MM.1S (cell line): ENCODE measurements at regions not wholly inside any gene's neighbourhood (a gene's known extent, or its start where the extent isn't known, plus 50 kb on each side); places are given as distances from the start of the nearest gene placed in this dataset.

Source experiments
- DNase-seq: peaks from one replicate; pipeline ENCODE4 v3.0.0-alpha.2; 2015
- H2AFZ ChIP-seq: fragments of 300-600 bp; sonication (generic); 2 replicates; pipeline ENCODE4 v1.6.0; 2016; ENCODE audit warnings: antibody characterized with exemption, low read length
- H3F3A ChIP-seq: fragments of 300-600 bp; sonication (generic); 2 replicates; pipeline ENCODE4 v1.6.1; 2016; ENCODE audit warnings: mild to moderate bottlenecking, antibody characterized with exemption, low read length, moderate library complexity, mixed read lengths; ENCODE audit not compliant: insufficient read depth
- H3K27ac ChIP-seq: fragments of 300-600 bp; sonication (generic); 2 replicates; pipeline ENCODE4 v1.5.1; 2016; ENCODE audit warnings: mild to moderate bottlenecking, low read length
- H3K27me3 ChIP-seq: fragments of 300-600 bp; sonication (generic); replicated peaks from 2 replicates; pipeline ENCODE4 v1.6.0; 2016; ENCODE audit warnings: low read length; ENCODE audit not compliant: insufficient read depth
- H3K36me3 ChIP-seq: fragments of 300-600 bp; sonication (generic); replicated peaks from 2 replicates; pipeline ENCODE4 v1.6.1; 2016; ENCODE audit warnings: mild to moderate bottlenecking, low read length, mixed read lengths; ENCODE audit not compliant: insufficient read depth
- H3K4me1 ChIP-seq: fragments of 300-600 bp; sonication (generic); 2 replicates; pipeline ENCODE4 v1.6.1; 2016; ENCODE audit warnings: low read length, mixed read lengths
- H3K4me2 ChIP-seq: fragments of 300-600 bp; sonication (generic); 2 replicates; pipeline ENCODE4 v1.6.0; 2016; ENCODE audit warnings: low read depth, low read length
- H3K4me3 ChIP-seq: fragments of 300-600 bp; sonication (generic); 2 replicates; pipeline ENCODE4 v1.5.1; 2016; ENCODE audit warnings: low read length, mixed read lengths
- H3K79me2 ChIP-seq: fragments of 300-600 bp; sonication (generic); 2 replicates; pipeline ENCODE4 v1.6.1; 2016; ENCODE audit warnings: mixed run types, low read length, mixed read lengths
- H3K9ac ChIP-seq: fragments of 300-600 bp; sonication (generic); 2 replicates; pipeline ENCODE4 v1.6.1; 2016; ENCODE audit warnings: low read length, mixed read lengths
- H3K9me2 ChIP-seq: fragments of 300-600 bp; sonication (generic); replicated peaks from 2 replicates; pipeline ENCODE4 v1.6.1; 2016; ENCODE audit warnings: mild to moderate bottlenecking, low read length, mixed read lengths; ENCODE audit not compliant: insufficient read depth
- H3K9me3 ChIP-seq: fragments of 300-600 bp; sonication (generic); replicated peaks from 2 replicates; pipeline ENCODE4 v1.6.1; 2016; ENCODE audit warnings: mild to moderate bottlenecking, low read length, mixed read lengths; ENCODE audit not compliant: insufficient read depth
- H4K20me1 ChIP-seq: fragments of 300-600 bp; sonication (generic); 2 replicates; pipeline ENCODE4 v1.6.1; 2016; ENCODE audit warnings: mild to moderate bottlenecking, low read length, moderate library complexity, mixed read lengths; ENCODE audit not compliant: insufficient read depth
- EZH2 ChIP-seq: fragments of 300-600 bp; sonication (generic); optimal IDR thresholded peaks from 2 replicates; pipeline ENCODE3; 2017; ENCODE audit warnings: low read depth, mild to moderate bottlenecking, antibody characterized with exemption, low read length, mixed read lengths
- EZH2phosphoT487 ChIP-seq: fragments of 300-600 bp; sonication (generic); IDR thresholded peaks from 2 replicates; pipeline ENCODE4 v1.6.1; 2018; ENCODE audit warnings: antibody characterized with exemption, low read length
- TF ChIP-seq, protein P1 (sequence below): fragments of 300-600 bp; sonication (generic); IDR thresholded peaks from 2 replicates; pipeline ENCODE4 v1.5.1; 2016; ENCODE audit warnings: antibody characterized with exemption, low read length, mixed read lengths

DNA sequence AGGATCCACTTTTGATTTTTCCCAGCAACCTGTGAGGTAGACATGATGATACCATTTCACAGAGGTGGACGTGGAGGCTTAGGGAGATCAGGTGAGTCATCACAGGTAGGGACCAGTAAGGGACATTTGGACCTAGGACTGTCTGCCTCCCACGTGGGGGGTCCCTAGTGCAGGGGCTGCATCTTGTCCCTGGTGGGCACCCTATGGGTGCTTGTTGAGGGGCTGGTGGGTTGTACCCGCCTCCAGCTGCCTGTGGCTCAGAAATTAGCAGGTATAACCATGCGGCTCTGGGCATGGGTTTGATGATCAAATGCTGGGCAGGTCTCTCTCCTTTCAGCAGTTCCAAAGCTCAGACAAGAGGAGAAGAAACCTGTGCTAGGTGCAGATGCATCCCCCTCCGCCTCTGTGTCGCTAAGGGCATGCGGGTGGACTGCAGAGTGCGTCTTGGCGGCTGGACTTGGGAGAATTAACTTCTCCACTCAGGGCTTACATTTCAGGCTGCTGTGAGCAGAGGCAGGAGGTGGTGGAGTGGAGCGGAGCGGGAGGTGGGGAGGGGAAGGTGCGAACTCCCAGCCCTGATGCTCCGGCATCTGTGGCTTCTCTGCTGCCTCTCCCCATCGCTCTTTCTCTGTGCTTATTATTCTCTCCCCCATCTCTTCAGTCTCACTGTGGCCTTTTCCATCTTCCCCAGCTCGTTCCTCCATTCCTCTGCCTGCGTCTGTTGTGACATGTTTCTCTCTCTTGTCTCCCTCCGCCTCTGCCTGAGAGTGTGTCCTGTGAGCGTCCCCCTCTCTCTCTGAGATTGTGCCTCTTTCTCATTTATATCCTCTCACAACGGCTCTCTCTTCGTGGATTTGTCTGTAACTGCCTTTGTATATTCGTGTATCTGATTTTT, 146.8 kb downstream of the PTPRU start:
- TF ChIP-seq EZH2phosphoT487: no peak
- Histone ChIP-seq H3K9me2 (no peaks in the 10 kb centered on the region), H3K4me1 (no peaks in the 10 kb centered on the region), H3K4me3 (no peak overlapping the region), H3K79me2 (no peaks in the 10 kb centered on the region), H3K4me2 (no peak overlapping the region), H3K27me3 (peaks cover 82% of the 10 kb centered on the region), H3K9ac (no peak overlapping the region), H3K27ac (no peak overlapping the region), H4K20me1 (no peaks in the 10 kb centered on the region), H3K36me3 (no peaks in the 10 kb centered on the region), H3F3A (no peaks in the 10 kb centered on the region), H2AFZ (no peak overlapping the region), H3K9me3 (no peaks in the 10 kb centered on the region)
- no peak for DNase-seq

- H3K4me2 ChIP-seq: no peak overlapping the region
- H3K4me1 ChIP-seq: no peaks in the 10 kb centered on the region
- H3K9me3 ChIP-seq: no peaks in the 10 kb centered on the region
- H2AFZ ChIP-seq: no peak overlapping the region
- no peaks in the 10 kb centered on the region for H3K79me2 ChIP-seq
- H3K36me3 ChIP-seq: no peaks in the 10 kb centered on the region
- H3K9me2 ChIP-seq: no peaks in the 10 kb centered on the region
- no peaks in the 10 kb centered on the region for H3F3A ChIP-seq
- H4K20me1 ChIP-seq: no peaks in the 10 kb centered on the region
- no peak for DNase-seq
- TF ChIP-seq, protein P1, sequence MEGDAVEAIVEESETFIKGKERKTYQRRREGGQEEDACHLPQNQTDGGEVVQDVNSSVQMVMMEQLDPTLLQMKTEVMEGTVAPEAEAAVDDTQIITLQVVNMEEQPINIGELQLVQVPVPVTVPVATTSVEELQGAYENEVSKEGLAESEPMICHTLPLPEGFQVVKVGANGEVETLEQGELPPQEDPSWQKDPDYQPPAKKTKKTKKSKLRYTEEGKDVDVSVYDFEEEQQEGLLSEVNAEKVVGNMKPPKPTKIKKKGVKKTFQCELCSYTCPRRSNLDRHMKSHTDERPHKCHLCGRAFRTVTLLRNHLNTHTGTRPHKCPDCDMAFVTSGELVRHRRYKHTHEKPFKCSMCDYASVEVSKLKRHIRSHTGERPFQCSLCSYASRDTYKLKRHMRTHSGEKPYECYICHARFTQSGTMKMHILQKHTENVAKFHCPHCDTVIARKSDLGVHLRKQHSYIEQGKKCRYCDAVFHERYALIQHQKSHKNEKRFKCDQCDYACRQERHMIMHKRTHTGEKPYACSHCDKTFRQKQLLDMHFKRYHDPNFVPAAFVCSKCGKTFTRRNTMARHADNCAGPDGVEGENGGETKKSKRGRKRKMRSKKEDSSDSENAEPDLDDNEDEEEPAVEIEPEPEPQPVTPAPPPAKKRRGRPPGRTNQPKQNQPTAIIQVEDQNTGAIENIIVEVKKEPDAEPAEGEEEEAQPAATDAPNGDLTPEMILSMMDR: no peak
- TF ChIP-seq EZH2 (no peak), EZH2phosphoT487 (no peak)
- H3K9ac ChIP-seq: no peak overlapping the region
- no peak overlapping the region for H3K27ac ChIP-seq
- no peak overlapping the region for H3K4me3 ChIP-seq
- peaks cover 80% of the 10 kb centered on the region for H3K27me3 ChIP-seq
Observed at GRCh38 chr1:29381426-29381825, 145.1 kb downstream of the PTPRU start.

DNA sequence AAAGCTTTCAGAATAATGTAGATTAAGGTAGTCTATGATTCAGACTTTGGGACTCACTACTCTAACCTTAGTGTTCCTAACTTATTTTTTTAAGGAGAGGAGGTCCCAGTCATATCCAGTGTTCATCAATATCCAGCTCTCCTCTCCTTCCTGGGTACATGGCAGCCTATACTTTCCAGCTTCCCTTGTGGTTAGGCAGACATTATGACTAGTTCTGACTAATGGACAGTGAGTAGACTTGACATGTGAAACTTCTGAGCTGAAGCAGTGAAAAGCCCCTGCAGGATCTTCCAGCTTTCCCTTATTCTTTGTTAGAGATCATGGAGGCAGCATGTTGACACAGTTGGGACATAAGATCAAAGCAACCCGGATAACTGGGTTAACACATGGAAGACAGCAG, 144.2 kb downstream of the PTPRU start:
- Histone ChIP-seq H3K9ac (no peak overlapping the region), H2AFZ (no peak overlapping the region), H3K4me1 (no peaks in the 10 kb centered on the region), H3F3A (no peaks in the 10 kb centered on the region), H4K20me1 (no peaks in the 10 kb centered on the region), H3K9me3 (no peaks in the 10 kb centered on the region), H3K4me2 (no peak overlapping the region), H3K36me3 (no peaks in the 10 kb centered on the region), H3K27me3 (peaks cover 82% of the 10 kb centered on the region), H3K27ac (no peak overlapping the region), H3K9me2 (no peaks in the 10 kb centered on the region), H3K79me2 (no peaks in the 10 kb centered on the region), H3K4me3 (no peak overlapping the region)
- no peak for TF ChIP-seq EZH2
- no peak for DNase-seq

- no peaks in the 10 kb centered on the region for H3F3A ChIP-seq
- peak; percentile 31 for DNase-seq
- no peak overlapping the region for H3K27ac ChIP-seq
- no peak for TF ChIP-seq EZH2phosphoT487
- no peak for TF ChIP-seq EZH2
- TF ChIP-seq, protein P1: peak; percentile 82
- H4K20me1 ChIP-seq: no peaks in the 10 kb centered on the region
- no peak overlapping the region for H2AFZ ChIP-seq
- H3K36me3 ChIP-seq: no peaks in the 10 kb centered on the region
- H3K79me2 ChIP-seq: no peaks in the 10 kb centered on the region
- no peaks in the 10 kb centered on the region for H3K4me1 ChIP-seq
- H3K27me3 ChIP-seq: peaks cover 83% of the 10 kb centered on the region
- no peaks in the 10 kb centered on the region for H3K9me3 ChIP-seq
- H3K9me2 ChIP-seq: no peaks in the 10 kb centered on the region
- no peak overlapping the region for H3K4me3 ChIP-seq
- no peak overlapping the region for H3K4me2 ChIP-seq
- H3K9ac ChIP-seq: no peak overlapping the region
Observed at GRCh38 chr1:29379443-29380073, 143.2 kb downstream of the PTPRU start.
